Neural cell (in vitro differentiated cells): ENCODE measurements at regions not wholly inside any gene's neighbourhood (a gene's known extent, or its start where the extent isn't known, plus 50 kb on each side); places are given as distances from the start of the nearest gene placed in this dataset.

ENCODE experiments used
- H2AFZ ChIP-seq: fragments of 200-600, 300-800 bp; sonication (generic), shearing (Covaris generic); 2 replicates; pipeline ENCODE4 v1.6.0; 2014; ENCODE audit warnings: low read depth, mild to moderate bottlenecking, antibody characterized with exemption, low read length, moderate library complexity
- H3F3A ChIP-seq: fragments of 200-600 bp; shearing (Covaris generic); 2 replicates; pipeline ENCODE4 v1.6.1; 2016; ENCODE audit warnings: mild to moderate bottlenecking, moderate library complexity, mixed read lengths, antibody characterized with exemption, low read length; ENCODE audit not compliant: insufficient read depth, poor library complexity, severe bottlenecking
- H3K27ac ChIP-seq: fragments of 200-600, 300-800 bp; sonication (generic), shearing (Covaris generic); 2 replicates; pipeline ENCODE4 v1.5.1; 2014; ENCODE audit warnings: mild to moderate bottlenecking, low read length, moderate library complexity
- H3K27me3 ChIP-seq: fragments of 300-800, 200-600 bp; sonication (generic), shearing (Covaris generic); 2 replicates; pipeline ENCODE4 v1.6.0; 2014; ENCODE audit warnings: mild to moderate bottlenecking, low read depth, low read length, moderate library complexity; ENCODE audit not compliant: insufficient read depth
- H3K36me3 ChIP-seq: fragments of 300-800, 200-600 bp; sonication (generic), shearing (Covaris generic); 2 replicates; pipeline ENCODE4 v1.5.1; 2014; ENCODE audit warnings: mild to moderate bottlenecking, antibody characterized with exemption, low read length, moderate library complexity; ENCODE audit not compliant: insufficient read depth
- H3K4me2 ChIP-seq: fragments of 300-800, 200-600 bp; sonication (generic), shearing (Covaris generic); 2 replicates; pipeline ENCODE4 v1.6.0; 2014; ENCODE audit warnings: mild to moderate bottlenecking, low read length
- H3K4me3 ChIP-seq: fragments of 300-800, 200-600 bp; sonication (generic), shearing (Covaris generic); 2 replicates; pipeline ENCODE4 v1.5.1; 2014; ENCODE audit warnings: mild to moderate bottlenecking, low read length, moderate library complexity
- H3K79me2 ChIP-seq: fragments of 200-600 bp; shearing (Covaris generic); replicated peaks from 2 replicates; pipeline ENCODE4 v1.6.0; 2014; ENCODE audit warnings: mild to moderate bottlenecking, low read length, moderate library complexity; ENCODE audit not compliant: insufficient read depth
- H3K9ac ChIP-seq: fragments of 300-800, 200-600 bp; sonication (generic), shearing (Covaris generic); 2 replicates; pipeline ENCODE4 v1.6.1; 2016; ENCODE audit warnings: mild to moderate bottlenecking, low read length, mixed read lengths
- H3K9me2 ChIP-seq: fragments of 200-600 bp; shearing (Covaris generic); 2 replicates; pipeline ENCODE4 v1.6.1; 2016; ENCODE audit warnings: mild to moderate bottlenecking, low read length, mixed read lengths; ENCODE audit not compliant: insufficient read depth
- H3K9me3 ChIP-seq: fragments of 200-600, 300-800 bp; sonication (generic), shearing (Covaris generic); 2 replicates; pipeline ENCODE4 v1.6.1; 2016; ENCODE audit warnings: mild to moderate bottlenecking, mixed run types, low read length, moderate library complexity, mixed read lengths
- H4K20me1 ChIP-seq: fragments of 200-600 bp; shearing (Covaris generic); 2 replicates; pipeline ENCODE4 v1.6.1; 2016; ENCODE audit warnings: mild to moderate bottlenecking, mixed run types; ENCODE audit not compliant: insufficient read depth
- EP300 ChIP-seq: fragments of 450-650 bp; conservative IDR thresholded peaks from 2 replicates; pipeline ENCODE4 v1.6.1; 2014; ENCODE audit warnings: antibody characterized with exemption, mild to moderate bottlenecking, moderate library complexity; ENCODE audit not compliant: poor library complexity, severe bottlenecking
- EZH2 ChIP-seq: fragments of 200-600, 300-800 bp; shearing (Covaris generic), sonication (generic); IDR thresholded peaks from 2 replicates; pipeline ENCODE4 v1.6.1; 2014; ENCODE audit warnings: antibody characterized with exemption, low read length, borderline replicate concordance, mild to moderate bottlenecking; ENCODE audit not compliant: insufficient read depth, poor library complexity, severe bottlenecking
- MXI1 ChIP-seq: fragments of 450-650 bp; conservative IDR thresholded peaks from 2 replicates; pipeline ENCODE4 v1.6.1; 2014; ENCODE audit warnings: antibody characterized with exemption, mild to moderate bottlenecking; ENCODE audit not compliant: poor library complexity, severe bottlenecking
- POLR2AphosphoS5 ChIP-seq: IDR thresholded peaks from 2 replicates; pipeline ENCODE4 v1.6.1; 2012
- RAD21 ChIP-seq: fragments of 450-650 bp; conservative IDR thresholded peaks from 2 replicates; pipeline ENCODE4 v1.6.1; 2014; ENCODE audit warnings: antibody characterized with exemption, mild to moderate bottlenecking, moderate library complexity
- SMC3 ChIP-seq: fragments of 450-650 bp; conservative IDR thresholded peaks from 2 replicates; pipeline ENCODE4 v1.6.1; 2014; ENCODE audit warnings: antibody characterized with exemption, mild to moderate bottlenecking, moderate library complexity; ENCODE audit not compliant: poor library complexity
- TAF1 ChIP-seq: IDR thresholded peaks from 2 replicates; pipeline ENCODE4 v1.6.1; 2012; ENCODE audit warnings: low read depth
- TF ChIP-seq, protein P1 (sequence below): fragments of 450-650 bp; IDR thresholded peaks from 2 replicates; pipeline ENCODE4 v1.5.1; 2014; ENCODE audit warnings: antibody characterized with exemption, mild to moderate bottlenecking, moderate library complexity; ENCODE audit not compliant: poor library complexity, severe bottlenecking
- TF ChIP-seq, protein P2 (sequence below): IDR thresholded peaks from 2 replicates; pipeline ENCODE4 v1.6.1; 2012; ENCODE audit warnings: borderline replicate concordance

DNA sequence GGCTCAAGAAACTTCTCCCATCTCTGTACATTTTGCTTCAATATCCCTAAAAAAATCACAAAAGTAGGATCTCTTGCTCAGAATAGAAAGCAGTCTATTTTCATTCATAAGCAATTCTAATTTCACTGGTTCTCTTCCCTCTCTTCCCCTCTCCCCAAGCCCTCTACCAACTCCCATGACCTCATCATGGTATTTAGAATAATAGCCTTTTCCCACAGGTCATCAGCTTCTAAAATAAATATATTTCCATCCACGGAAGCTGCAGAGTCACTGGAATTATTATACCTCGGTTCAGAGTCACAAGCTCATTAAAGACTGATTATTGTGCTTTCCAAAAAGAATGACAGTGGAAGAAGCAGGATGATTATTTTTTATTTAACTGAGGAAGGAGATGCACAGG, 84.2 kb upstream of the ADRA1B start:
- H3K9ac ChIP-seq = no peak overlapping the region
- H3K79me2 ChIP-seq = no peaks in the 10 kb centered on the region
- no peaks in the 10 kb centered on the region for H3K9me2 ChIP-seq
- no peak overlapping the region for H3K4me2 ChIP-seq
- H4K20me1 ChIP-seq = no peaks in the 10 kb centered on the region
- no peaks in the 10 kb centered on the region for H3K36me3 ChIP-seq
- no peaks in the 10 kb centered on the region for H3F3A ChIP-seq
- no peak for TF ChIP-seq EZH2
- TF ChIP-seq RAD21 = no peak
- no peak for TF ChIP-seq EP300
- no peak for TF ChIP-seq POLR2AphosphoS5
- no peak for TF ChIP-seq TAF1
- no peaks in the 10 kb centered on the region for H3K27me3 ChIP-seq
- H3K9me3 ChIP-seq = no peaks in the 10 kb centered on the region
- H2AFZ ChIP-seq = no peak overlapping the region
- no peak overlapping the region for H3K4me3 ChIP-seq
- no peak overlapping the region for H3K27ac ChIP-seq

DNA sequence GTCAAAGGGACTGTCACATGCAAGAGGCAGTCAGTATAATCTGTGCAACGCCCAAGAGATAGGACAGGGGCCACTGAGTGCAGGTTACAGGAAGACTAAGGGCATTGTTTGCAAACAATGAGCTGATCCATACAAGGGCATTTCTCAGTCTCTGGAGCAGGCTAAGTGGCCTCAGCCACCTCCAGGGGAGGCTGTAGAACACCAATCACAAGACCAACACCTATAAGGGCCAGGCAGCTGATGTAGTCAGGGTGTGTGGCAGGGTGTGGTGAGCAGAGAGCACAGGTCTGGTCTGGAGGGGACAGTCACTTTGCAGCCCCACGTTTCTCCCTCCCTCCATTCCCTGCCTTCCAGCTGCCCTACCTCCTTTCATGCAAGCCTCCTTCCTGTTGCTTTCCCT, 83.2 kb upstream of the ADRA1B start:
- Histone ChIP-seq H4K20me1 (no peaks in the 10 kb centered on the region), H3K27ac (no peak overlapping the region), H3K27me3 (no peaks in the 10 kb centered on the region), H3K36me3 (no peaks in the 10 kb centered on the region), H3K9me3 (no peaks in the 10 kb centered on the region), H3F3A (no peaks in the 10 kb centered on the region), H2AFZ (no peak overlapping the region), H3K9me2 (no peaks in the 10 kb centered on the region), H3K9ac (no peak overlapping the region), H3K79me2 (no peaks in the 10 kb centered on the region), H3K4me3 (no peak overlapping the region), H3K4me2 (no peak overlapping the region)
- TF ChIP-seq TAF1 = no peak
- TF ChIP-seq EP300 = no peak
- TF ChIP-seq RAD21 = no peak
- TF ChIP-seq, protein P1, sequence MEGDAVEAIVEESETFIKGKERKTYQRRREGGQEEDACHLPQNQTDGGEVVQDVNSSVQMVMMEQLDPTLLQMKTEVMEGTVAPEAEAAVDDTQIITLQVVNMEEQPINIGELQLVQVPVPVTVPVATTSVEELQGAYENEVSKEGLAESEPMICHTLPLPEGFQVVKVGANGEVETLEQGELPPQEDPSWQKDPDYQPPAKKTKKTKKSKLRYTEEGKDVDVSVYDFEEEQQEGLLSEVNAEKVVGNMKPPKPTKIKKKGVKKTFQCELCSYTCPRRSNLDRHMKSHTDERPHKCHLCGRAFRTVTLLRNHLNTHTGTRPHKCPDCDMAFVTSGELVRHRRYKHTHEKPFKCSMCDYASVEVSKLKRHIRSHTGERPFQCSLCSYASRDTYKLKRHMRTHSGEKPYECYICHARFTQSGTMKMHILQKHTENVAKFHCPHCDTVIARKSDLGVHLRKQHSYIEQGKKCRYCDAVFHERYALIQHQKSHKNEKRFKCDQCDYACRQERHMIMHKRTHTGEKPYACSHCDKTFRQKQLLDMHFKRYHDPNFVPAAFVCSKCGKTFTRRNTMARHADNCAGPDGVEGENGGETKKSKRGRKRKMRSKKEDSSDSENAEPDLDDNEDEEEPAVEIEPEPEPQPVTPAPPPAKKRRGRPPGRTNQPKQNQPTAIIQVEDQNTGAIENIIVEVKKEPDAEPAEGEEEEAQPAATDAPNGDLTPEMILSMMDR = no peak
- TF ChIP-seq SMC3 = no peak
- no peak for TF ChIP-seq MXI1
- TF ChIP-seq EZH2 = no peak
- TF ChIP-seq, protein P2, sequence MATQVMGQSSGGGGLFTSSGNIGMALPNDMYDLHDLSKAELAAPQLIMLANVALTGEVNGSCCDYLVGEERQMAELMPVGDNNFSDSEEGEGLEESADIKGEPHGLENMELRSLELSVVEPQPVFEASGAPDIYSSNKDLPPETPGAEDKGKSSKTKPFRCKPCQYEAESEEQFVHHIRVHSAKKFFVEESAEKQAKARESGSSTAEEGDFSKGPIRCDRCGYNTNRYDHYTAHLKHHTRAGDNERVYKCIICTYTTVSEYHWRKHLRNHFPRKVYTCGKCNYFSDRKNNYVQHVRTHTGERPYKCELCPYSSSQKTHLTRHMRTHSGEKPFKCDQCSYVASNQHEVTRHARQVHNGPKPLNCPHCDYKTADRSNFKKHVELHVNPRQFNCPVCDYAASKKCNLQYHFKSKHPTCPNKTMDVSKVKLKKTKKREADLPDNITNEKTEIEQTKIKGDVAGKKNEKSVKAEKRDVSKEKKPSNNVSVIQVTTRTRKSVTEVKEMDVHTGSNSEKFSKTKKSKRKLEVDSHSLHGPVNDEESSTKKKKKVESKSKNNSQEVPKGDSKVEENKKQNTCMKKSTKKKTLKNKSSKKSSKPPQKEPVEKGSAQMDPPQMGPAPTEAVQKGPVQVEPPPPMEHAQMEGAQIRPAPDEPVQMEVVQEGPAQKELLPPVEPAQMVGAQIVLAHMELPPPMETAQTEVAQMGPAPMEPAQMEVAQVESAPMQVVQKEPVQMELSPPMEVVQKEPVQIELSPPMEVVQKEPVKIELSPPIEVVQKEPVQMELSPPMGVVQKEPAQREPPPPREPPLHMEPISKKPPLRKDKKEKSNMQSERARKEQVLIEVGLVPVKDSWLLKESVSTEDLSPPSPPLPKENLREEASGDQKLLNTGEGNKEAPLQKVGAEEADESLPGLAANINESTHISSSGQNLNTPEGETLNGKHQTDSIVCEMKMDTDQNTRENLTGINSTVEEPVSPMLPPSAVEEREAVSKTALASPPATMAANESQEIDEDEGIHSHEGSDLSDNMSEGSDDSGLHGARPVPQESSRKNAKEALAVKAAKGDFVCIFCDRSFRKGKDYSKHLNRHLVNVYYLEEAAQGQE = no peak
- TF ChIP-seq POLR2AphosphoS5 = no peak

DNA sequence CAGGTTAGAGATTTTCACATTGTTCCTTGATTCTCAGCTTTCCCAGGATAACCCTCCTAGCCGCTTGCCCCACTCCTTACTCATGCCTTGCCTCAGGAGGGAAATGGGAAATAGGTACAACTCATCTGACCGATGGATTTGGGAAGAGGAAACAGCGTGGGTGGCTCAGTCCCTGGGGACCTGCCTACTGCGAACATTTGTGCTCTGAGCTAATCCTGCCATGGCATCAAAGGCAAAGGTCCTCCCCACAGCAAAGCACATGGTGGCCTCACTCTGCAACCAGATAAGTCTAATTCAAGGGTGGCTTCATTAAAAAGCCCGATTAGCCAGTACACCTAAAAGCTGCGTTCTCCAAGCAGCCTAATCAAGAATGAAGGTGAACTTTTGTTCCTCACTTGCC, 82.4 kb upstream of the ADRA1B start:
- no peaks in the 10 kb centered on the region for H3K9me3 ChIP-seq
- no peak overlapping the region for H2AFZ ChIP-seq
- H3K27me3 ChIP-seq = no peaks in the 10 kb centered on the region
- H3K9me2 ChIP-seq = no peaks in the 10 kb centered on the region
- TF ChIP-seq, protein P2 = no peak
- TF ChIP-seq EP300 = no peak
- H3K79me2 ChIP-seq = no peaks in the 10 kb centered on the region
- no peak overlapping the region for H3K4me2 ChIP-seq
- H4K20me1 ChIP-seq = no peaks in the 10 kb centered on the region
- H3K27ac ChIP-seq = no peak overlapping the region
- no peaks in the 10 kb centered on the region for H3F3A ChIP-seq
- H3K36me3 ChIP-seq = no peaks in the 10 kb centered on the region
- H3K9ac ChIP-seq = no peak overlapping the region
- no peak overlapping the region for H3K4me3 ChIP-seq
